ENCODE measurements at regions not wholly inside any gene's neighbourhood (a gene's known extent, or its start where the extent isn't known, plus 50 kb on each side); places are given as distances from the start of the nearest gene placed in this dataset.

DNA sequence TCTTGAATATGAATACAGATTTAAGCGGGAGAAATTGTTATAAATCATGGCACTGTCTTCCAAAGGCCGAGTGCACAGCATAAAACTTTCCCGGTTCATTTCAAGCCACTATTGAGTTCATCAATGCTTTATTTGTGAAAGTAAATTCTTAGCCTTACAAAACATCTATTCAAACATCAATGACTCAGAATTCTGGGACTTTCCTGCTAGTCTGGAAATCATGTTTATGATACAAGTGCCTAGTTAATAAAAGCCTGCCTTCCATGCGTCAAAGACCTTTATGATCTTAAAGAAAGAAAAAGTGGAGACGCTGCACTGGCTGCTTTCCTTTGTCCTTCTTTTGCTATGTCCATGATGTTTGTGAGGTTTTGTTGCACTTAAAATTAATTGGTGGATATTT, 137.7 kb downstream of the SETD4 start:
- in situ Hi-C loops (cut with HindIII; ENCODE audit: extremely low pct_ligation_motif_present, low pct_unique_long_range_greater_than_20kb): no loop called here
- no peak overlapping the region for H3K4me2 ChIP-seq (ENCODE audit: low read depth, low read length)
- no peak for FAIRE-seq
- H2AFZ ChIP-seq (ENCODE audit: low read length): no peak overlapping the region
- no TSS peak for BruUV-seq (replicated peaks)
- intact Hi-C loops (cut with micrococcal nuclease; ENCODE audit: unreplicated experiment): no loop called here
- ChIA-PET CTCF (ENCODE audit: low intra/inter-chr PET ratio, low total read pairs) (no interaction called here), POLR2A (no interaction called here)
- peaks cover 45% of the 10 kb centered on the region for H3K4me1 ChIP-seq (ENCODE audit: insufficient read depth, low read length)
- H3K9me3 ChIP-seq (ENCODE audit: low read length): no peaks in the 10 kb centered on the region
- ATAC-seq: no peak
- no peaks in the 10 kb centered on the region for H3K79me2 ChIP-seq (ENCODE audit: insufficient read depth, low read length)
- H3K27me3 ChIP-seq (ENCODE audit: control insufficient read depth in 1 of 2, insufficient read depth in 2 of 2, low read length in 2 of 2): no peaks in the 10 kb centered on the region
- no peak overlapping the region for H3K9ac ChIP-seq (ENCODE audit: insufficient read depth, low read depth, low read length)
- H4K20me1 ChIP-seq (ENCODE audit: insufficient read depth, low read length): no peaks in the 10 kb centered on the region
- DNase-seq (ENCODE audit: low spot score): no peak
- TF ChIP-seq ZNF598 (CRISPR knock-in tag; IDR thresholded peaks at IDR 0.05; ENCODE audit: borderline replicate concordance): no peak
- TF ChIP-seq KAT2B (IDR thresholded peaks at IDR 0.05; ENCODE audit: borderline replicate concordance, low read depth, low read length): no peak
- TF ChIP-seq, protein P1, sequence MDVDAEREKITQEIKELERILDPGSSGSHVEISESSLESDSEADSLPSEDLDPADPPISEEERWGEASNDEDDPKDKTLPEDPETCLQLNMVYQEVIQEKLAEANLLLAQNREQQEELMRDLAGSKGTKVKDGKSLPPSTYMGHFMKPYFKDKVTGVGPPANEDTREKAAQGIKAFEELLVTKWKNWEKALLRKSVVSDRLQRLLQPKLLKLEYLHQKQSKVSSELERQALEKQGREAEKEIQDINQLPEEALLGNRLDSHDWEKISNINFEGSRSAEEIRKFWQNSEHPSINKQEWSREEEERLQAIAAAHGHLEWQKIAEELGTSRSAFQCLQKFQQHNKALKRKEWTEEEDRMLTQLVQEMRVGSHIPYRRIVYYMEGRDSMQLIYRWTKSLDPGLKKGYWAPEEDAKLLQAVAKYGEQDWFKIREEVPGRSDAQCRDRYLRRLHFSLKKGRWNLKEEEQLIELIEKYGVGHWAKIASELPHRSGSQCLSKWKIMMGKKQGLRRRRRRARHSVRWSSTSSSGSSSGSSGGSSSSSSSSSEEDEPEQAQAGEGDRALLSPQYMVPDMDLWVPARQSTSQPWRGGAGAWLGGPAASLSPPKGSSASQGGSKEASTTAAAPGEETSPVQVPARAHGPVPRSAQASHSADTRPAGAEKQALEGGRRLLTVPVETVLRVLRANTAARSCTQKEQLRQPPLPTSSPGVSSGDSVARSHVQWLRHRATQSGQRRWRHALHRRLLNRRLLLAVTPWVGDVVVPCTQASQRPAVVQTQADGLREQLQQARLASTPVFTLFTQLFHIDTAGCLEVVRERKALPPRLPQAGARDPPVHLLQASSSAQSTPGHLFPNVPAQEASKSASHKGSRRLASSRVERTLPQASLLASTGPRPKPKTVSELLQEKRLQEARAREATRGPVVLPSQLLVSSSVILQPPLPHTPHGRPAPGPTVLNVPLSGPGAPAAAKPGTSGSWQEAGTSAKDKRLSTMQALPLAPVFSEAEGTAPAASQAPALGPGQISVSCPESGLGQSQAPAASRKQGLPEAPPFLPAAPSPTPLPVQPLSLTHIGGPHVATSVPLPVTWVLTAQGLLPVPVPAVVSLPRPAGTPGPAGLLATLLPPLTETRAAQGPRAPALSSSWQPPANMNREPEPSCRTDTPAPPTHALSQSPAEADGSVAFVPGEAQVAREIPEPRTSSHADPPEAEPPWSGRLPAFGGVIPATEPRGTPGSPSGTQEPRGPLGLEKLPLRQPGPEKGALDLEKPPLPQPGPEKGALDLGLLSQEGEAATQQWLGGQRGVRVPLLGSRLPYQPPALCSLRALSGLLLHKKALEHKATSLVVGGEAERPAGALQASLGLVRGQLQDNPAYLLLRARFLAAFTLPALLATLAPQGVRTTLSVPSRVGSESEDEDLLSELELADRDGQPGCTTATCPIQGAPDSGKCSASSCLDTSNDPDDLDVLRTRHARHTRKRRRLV (CRISPR knock-in tag; IDR thresholded peaks at IDR 0.05): no peak
- no peak for TF ChIP-seq GLI4 (CRISPR knock-in tag; IDR thresholded peaks at IDR 0.05; ENCODE audit: borderline replicate concordance)
- no peak for TF ChIP-seq HIVEP1 (CRISPR knock-in tag; IDR thresholded peaks at IDR 0.05)
- TF ChIP-seq, protein P2, sequence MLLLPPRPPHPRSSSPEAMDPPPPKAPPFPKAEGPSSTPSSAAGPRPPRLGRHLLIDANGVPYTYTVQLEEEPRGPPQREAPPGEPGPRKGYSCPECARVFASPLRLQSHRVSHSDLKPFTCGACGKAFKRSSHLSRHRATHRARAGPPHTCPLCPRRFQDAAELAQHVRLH (CRISPR knock-in tag; IDR thresholded peaks at IDR 0.05; ENCODE audit: borderline replicate concordance, low read depth): no peak
- TF ChIP-seq IRX3 (CRISPR knock-in tag; IDR thresholded peaks at IDR 0.05; ENCODE audit: borderline replicate concordance, low read depth): no peak
- no peak for TF ChIP-seq EHMT2 (IDR thresholded peaks at IDR 0.05; ENCODE audit: borderline replicate concordance, low read depth, low read length)
- TF ChIP-seq CBFB (CRISPR knock-in tag; IDR thresholded peaks at IDR 0.05): no peak
- TF ChIP-seq, protein P3, sequence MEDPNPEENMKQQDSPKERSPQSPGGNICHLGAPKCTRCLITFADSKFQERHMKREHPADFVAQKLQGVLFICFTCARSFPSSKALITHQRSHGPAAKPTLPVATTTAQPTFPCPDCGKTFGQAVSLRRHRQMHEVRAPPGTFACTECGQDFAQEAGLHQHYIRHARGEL (CRISPR knock-in tag; IDR thresholded peaks at IDR 0.05): no peak
- no peak for TF ChIP-seq ADNP (CRISPR knock-in tag; IDR thresholded peaks at IDR 0.05)
- no peak for TF ChIP-seq NONO (IDR thresholded peaks at IDR 0.05)
- TF ChIP-seq NONO (CRISPR knock-in tag; conservative IDR thresholded peaks at IDR 0.05): no peak
- TF ChIP-seq, protein P4, sequence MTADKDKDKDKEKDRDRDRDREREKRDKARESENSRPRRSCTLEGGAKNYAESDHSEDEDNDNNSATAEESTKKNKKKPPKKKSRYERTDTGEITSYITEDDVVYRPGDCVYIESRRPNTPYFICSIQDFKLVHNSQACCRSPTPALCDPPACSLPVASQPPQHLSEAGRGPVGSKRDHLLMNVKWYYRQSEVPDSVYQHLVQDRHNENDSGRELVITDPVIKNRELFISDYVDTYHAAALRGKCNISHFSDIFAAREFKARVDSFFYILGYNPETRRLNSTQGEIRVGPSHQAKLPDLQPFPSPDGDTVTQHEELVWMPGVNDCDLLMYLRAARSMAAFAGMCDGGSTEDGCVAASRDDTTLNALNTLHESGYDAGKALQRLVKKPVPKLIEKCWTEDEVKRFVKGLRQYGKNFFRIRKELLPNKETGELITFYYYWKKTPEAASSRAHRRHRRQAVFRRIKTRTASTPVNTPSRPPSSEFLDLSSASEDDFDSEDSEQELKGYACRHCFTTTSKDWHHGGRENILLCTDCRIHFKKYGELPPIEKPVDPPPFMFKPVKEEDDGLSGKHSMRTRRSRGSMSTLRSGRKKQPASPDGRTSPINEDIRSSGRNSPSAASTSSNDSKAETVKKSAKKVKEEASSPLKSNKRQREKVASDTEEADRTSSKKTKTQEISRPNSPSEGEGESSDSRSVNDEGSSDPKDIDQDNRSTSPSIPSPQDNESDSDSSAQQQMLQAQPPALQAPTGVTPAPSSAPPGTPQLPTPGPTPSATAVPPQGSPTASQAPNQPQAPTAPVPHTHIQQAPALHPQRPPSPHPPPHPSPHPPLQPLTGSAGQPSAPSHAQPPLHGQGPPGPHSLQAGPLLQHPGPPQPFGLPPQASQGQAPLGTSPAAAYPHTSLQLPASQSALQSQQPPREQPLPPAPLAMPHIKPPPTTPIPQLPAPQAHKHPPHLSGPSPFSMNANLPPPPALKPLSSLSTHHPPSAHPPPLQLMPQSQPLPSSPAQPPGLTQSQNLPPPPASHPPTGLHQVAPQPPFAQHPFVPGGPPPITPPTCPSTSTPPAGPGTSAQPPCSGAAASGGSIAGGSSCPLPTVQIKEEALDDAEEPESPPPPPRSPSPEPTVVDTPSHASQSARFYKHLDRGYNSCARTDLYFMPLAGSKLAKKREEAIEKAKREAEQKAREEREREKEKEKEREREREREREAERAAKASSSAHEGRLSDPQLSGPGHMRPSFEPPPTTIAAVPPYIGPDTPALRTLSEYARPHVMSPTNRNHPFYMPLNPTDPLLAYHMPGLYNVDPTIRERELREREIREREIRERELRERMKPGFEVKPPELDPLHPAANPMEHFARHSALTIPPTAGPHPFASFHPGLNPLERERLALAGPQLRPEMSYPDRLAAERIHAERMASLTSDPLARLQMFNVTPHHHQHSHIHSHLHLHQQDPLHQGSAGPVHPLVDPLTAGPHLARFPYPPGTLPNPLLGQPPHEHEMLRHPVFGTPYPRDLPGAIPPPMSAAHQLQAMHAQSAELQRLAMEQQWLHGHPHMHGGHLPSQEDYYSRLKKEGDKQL (CRISPR knock-in tag; IDR thresholded peaks at IDR 0.05; ENCODE audit: low read depth): no peak
- no peak overlapping the region for H3K27ac ChIP-seq (ENCODE audit: extremely low read length, insufficient read depth, low read length)
- no peaks in the 10 kb centered on the region for H3K36me3 ChIP-seq (replicated peaks in 1 of 2; ENCODE audit: control insufficient read depth in 1 of 2, insufficient read depth in 2 of 2, low read length in 2 of 2)
- no peak overlapping the region for H3K4me3 ChIP-seq (replicated peaks in 1 of 3; ENCODE audit: insufficient read depth in 1 of 3, low read depth in 2 of 3, low read length in 3 of 3)
- WGBS (ENCODE audit: low lambda C conversion rate): 59% methylated on average over 5 of the region's 5 CpGs

Measured in HepG2 (cell line).